NB4 (cell line): ENCODE measurements at regions not wholly inside any gene's neighbourhood (a gene's known extent, or its start where the extent isn't known, plus 50 kb on each side); places are given as distances from the start of the nearest gene placed in this dataset.

Source experiments
- CTCF ChIP-seq: IDR thresholded peaks from one replicate; pipeline ENCODE4 v1.5.1; 2012; ENCODE audit warnings: low read depth, low read length
- MAX ChIP-seq: IDR thresholded peaks from 2 replicates; pipeline ENCODE4 v1.6.1; 2011; ENCODE audit warnings: low read depth, low read length
- MYC ChIP-seq: IDR thresholded peaks from 2 replicates; pipeline ENCODE4 v1.6.1; 2011; ENCODE audit warnings: low read depth, low read length
- POLR2A ChIP-seq: IDR thresholded peaks from 2 replicates; pipeline ENCODE4 v1.6.1; 2011; ENCODE audit warnings: mild to moderate bottlenecking; ENCODE audit not compliant: insufficient read length; ENCODE audit errors: extremely low read depth

GRCh38 chr17:56718515-56718914 lies 115.2 kb downstream of the C17orf67 start:
- TF ChIP-seq CTCF (no peak), MAX (no peak), POLR2A (no peak), MYC (no peak)
